ENCODE measurements at regions not wholly inside any gene's neighbourhood (a gene's known extent, or its start where the extent isn't known, plus 50 kb on each side); places are given as distances from the start of the nearest gene placed in this dataset.

DNA sequence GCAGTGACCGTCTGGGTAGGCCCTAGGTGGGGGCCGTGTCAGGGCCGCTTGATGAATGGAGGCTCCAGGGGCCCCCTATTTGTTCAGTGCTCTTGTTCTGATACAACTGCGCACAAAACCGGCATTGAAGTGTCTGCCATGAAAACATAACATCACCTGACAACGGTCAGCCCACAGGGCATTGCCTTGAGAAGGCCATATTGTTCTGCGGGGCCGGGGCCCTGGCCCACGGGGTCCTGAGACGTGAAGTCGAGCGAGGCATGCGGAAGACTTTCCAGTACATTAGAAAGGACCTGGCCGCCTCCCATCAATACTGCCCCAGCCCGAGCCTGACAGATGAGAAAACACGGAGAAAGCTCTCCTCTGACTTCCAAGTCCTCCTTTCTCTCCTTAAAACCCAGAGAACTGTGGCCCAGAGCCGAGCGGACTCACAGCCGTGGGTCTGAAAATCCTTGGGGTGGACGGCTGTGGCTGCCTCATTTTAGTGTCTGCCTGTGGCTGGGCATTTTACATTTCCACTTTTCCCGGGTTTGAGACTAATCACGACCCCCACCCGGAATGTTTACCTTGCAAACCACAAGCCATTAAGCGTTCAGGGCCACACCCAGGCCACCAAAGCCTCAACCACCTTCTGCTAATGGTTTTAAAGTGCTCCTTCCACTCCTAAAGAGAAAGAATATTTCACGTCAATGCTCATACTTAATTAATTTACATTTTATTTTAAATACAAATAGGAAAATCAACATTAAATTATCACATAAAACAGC is 391.0 kb upstream of the IRX2 start:
- DNase-seq: no peak

GRCh38 chr5:3140117-3140516 is 388.6 kb upstream of the IRX2 start:
- DNase-seq: no peak

- peak; percentile 22 for DNase-seq
These were observed 388.0 kb upstream of the IRX2 start for GRCh38 chr5:3139499-3139931.

GRCh38 chr5:3131161-3131560 is 379.7 kb upstream of the IRX2 start:
- DNase-seq: no peak

- no peak for DNase-seq
These were observed 377.8 kb upstream of the IRX2 start for GRCh38 chr5:3129252-3129651.

DNA sequence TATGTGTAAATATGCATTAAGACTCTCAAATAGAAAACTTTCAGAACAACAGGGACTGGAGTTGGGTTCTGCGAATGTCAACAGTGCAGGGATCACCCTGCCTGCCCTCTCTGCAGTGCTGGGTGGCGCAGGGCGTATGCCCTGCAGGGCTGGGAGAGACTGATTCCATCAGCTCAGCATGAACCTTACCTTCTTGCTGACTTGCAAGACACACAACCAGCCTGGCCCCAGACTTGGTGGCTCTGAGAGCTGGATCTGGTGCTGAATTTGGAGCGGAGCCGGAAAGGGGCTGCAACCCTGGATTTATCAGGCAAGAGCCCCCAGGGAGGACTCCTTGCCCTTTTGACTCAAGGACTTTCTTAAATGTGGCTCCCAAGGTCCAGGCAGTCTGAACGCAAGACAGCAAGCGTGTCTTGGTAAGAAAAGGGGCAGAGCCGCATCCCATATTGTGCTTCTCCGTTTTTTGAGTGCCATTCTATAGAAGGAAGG is 376.0 kb upstream of the IRX2 start:
- DNase-seq: no peak

GRCh38 chr5:3126639-3127038 is 375.2 kb upstream of the IRX2 start:
- DNase-seq: no peak

DNA sequence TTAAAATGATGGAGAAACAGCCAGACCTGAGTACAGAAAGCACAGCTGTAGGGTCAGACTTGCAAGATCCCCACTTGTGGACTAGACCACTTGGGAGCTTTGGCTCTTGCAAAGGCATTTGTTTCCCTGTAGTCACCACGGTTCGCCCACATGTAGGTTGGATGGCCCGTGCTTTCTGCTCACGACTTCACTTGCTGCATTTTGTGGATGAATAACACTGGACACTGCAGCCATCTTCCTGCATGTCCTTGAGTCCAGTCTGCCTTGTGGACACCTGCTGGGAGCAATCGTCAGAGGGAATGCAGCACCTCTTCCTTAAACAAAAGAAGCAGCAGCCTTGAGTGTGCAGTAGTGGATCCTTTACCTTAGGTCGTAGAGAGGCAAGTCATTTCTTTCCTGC is 372.9 kb upstream of the IRX2 start:
- no peak for DNase-seq

DNA sequence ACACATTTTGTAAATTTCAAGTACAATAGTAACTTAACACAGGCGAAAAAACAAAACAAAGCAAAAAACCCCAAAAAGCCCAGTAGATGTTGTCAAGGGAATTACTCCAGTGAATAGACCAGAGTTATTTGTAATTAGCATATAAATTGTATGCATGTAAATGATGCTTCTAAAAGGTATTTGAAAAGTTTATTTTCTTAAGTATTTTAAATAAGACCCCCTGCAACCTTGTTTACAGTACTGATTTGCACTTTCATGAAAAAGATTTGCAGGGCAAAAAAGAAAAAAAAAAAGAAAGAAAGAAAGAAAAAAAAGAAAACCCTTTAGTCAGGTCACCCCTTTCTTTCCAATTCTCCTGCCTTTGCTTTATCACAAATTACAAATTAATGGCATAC is 372.3 kb upstream of the IRX2 start:
- no peak for DNase-seq

- no peak for DNase-seq
These were observed 371.7 kb upstream of the IRX2 start for GRCh38 chr5:3122985-3123762.

GRCh38 chr5:3122216-3122615 is 370.7 kb upstream of the IRX2 start:
- DNase-seq: no peak

- DNase-seq: no peak
These were observed 370.3 kb upstream of the IRX2 start for GRCh38 chr5:3121813-3122212.

- DNase-seq: no peak
These were observed 368.6 kb upstream of the IRX2 start for GRCh38 chr5:3120028-3120427.

- no peak for DNase-seq
These were observed 368.0 kb upstream of the IRX2 start for GRCh38 chr5:3119435-3119834.

DNA sequence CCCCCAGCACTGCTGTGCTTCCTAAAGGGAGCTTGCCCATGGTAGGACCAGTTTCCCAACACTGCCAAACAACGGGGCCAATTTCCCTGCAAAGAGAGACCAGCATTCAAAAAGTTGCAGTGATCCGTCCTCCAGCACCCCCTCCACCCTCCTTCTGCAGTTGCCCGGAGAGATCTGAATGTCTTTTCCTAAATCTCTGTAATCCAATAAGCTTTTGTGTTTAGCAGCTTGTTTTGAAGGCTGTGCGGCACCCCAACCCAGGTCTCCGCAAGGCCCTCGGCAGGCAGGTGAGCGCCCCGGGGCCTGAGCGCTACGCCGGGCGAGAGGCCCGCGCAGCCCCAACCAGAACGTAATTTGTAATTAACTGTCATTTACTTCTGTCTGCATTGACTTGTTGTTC is 366.9 kb upstream of the IRX2 start:
- no peak for DNase-seq

DNA sequence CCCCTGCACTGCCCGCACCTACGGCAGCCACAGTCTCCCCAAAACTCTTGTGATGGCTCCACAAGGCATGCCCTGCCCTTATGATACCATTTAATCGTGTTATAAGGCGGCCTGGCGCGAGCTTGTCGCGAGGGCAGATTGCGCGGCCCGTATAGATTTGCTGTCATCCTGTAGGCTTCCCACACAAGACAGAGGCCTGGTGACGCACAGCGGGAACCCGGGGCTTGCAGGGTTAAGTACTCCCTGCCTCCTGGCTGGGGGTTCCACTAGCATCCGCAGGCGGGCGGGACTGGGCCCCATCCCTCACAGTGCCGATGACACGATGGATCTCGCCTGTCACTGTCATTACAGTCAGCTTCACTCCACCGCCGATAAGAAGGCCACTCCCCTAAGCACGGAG is 364.9 kb upstream of the IRX2 start:
- DNase-seq: no peak

DNA sequence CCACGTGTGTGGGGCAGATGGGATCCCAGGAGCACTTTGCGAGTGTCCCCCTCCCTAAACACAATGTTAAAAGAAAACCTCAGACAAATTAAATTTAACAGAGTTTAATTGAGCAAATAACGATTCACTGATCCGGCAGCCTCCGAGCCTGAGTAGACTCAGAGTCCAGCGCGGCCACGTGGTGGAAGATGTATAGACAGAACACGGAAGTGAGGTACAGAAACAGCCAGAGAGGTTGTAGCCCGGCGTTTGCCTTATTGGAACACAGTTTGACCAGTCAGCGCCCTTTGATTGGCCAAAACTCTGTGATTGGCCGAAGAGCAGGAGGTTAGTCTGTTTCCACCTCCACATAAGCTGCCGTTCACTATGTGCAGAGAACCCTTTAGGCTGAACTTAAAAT is 363.0 kb upstream of the IRX2 start:
- DNase-seq: no peak

- no peak for DNase-seq
These were observed 358.9 kb upstream of the IRX2 start for GRCh38 chr5:3110371-3110770.

GRCh38 chr5:3107156-3107611 is 355.7 kb upstream of the IRX2 start:
- no peak for DNase-seq

GRCh38 chr5:3105581-3105980 is 354.1 kb upstream of the IRX2 start:
- no peak for DNase-seq

DNA sequence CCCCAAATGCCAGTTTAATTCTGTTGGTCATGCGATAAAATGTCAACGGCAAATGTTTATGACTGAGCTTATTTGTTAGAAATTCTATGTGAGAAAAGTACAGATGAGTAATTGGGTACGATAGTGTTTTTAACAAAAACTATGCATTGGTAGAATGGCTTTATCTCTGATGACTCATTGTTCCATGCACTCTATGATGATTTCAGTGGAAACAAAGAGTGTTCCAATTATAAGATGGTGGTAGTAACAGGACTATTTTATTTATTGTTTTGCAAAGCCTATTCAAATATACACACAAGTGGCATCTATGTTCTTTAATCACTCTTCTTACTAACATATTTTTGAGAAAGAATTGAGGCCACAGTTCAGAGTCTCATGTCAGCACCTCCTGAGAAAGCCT is 353.7 kb upstream of the IRX2 start:
- no peak for DNase-seq

DNA sequence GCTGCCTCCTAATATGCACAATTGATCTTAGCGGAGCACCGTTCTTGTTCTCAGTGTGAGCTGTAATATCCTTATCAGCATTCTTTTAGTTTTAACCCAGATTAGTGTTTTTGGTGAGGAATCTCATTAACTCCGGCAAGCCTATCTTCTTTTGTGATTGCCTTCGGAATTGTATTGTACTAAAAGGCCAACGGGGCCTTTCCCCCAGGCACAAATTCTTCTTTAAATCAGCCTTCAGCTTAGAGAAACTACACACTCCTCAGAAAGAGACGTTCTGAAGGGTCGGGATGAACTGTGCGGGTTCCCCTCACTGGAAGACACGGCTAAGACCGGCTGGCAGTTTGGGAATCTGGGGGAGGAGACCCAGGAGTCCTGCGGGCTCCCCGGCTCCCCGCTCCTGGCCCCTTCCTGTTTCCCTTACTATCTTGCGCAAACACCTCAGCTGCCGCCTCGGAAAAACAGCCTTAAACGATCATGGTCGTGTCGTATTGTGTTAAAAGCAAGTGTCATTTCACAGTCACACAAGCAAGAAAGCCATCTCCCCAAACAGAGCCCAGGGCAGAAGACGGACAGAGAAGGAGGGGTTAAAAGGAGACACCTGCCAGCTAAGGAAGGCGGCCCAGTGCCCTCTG is 353.1 kb upstream of the IRX2 start:
- DNase-seq: no peak

GRCh38 chr5:3103262-3103811 is 351.9 kb upstream of the IRX2 start:
- no peak for DNase-seq

Data from fibroblast of skin of scalp (primary cell).